SK-N-SH (cell line): ENCODE measurements at regions not wholly inside any gene's neighbourhood (a gene's known extent, or its start where the extent isn't known, plus 50 kb on each side); places are given as distances from the start of the nearest gene placed in this dataset.

ENCODE experiments used
- CTCF ChIA-PET: fragments of 300-600, 350-600 bp; formaldehyde crosslinking; extraction: SDS; loops from one replicate; lab custom pipeline; 2021; lab: Yijun Ruan, JAX
- POLR2A ChIA-PET: fragments of 350-600 bp; sonication (Branson Sonifier 250); formaldehyde crosslinking; extraction: SDS; loops from one replicate; lab custom pipeline; 2020; ENCODE audit warnings: antibody characterized with exemption, inconsistent platforms; lab: Yijun Ruan, JAX
- DNase-seq: peaks from one replicate; pipeline ENCODE4 v3.0.0; 2012
- H2AFZ ChIP-seq: fragments of 200-600 bp; sonication (generic); 2 replicates; pipeline ENCODE4 v1.8.1; 2016; ENCODE audit warnings: antibody characterized with exemption, mild to moderate bottlenecking, low read depth
- H3F3A ChIP-seq: fragments of 200-600 bp; sonication (generic); replicated peaks from 2 replicates; pipeline ENCODE3; 2016; ENCODE audit warnings: antibody characterized with exemption, mild to moderate bottlenecking; ENCODE audit not compliant: insufficient read depth
- H3K27ac ChIP-seq, 2 experiments: fragments of 200-500 bp in 1 of 2; fragments of 200-600 bp in 1 of 2; sonication (Bioruptor generic) in 1 of 2; sonication (generic), shearing (Covaris generic) in 1 of 2; 2 replicates each; pipeline versions ENCODE4 v1.5.1 to v1.6.1; 2014 to 2016; ENCODE audit warnings: low read depth in 2 of 2, inconsistent platforms in 1 of 2, low read length in 1 of 2, mild to moderate bottlenecking in 1 of 2, mixed read lengths in 1 of 2
- H3K27me3 ChIP-seq: fragments of 200-600 bp; sonication (generic), shearing (Covaris generic); 2 replicates; pipeline ENCODE4 v1.6.1; 2016; ENCODE audit warnings: mixed run types; ENCODE audit not compliant: insufficient read depth
- H3K36me3 ChIP-seq, 2 experiments: fragments of 200-500 bp in 1 of 2; fragments of 200-600 bp in 1 of 2; sonication (Bioruptor generic) in 1 of 2; sonication (generic) in 1 of 2; replicated peaks in 1 of 2; 2 replicates each; pipeline versions ENCODE3 to v1.5.1; 2014 to 2016; ENCODE audit warnings: low read length in 1 of 2, mild to moderate bottlenecking in 1 of 2; ENCODE audit not compliant: insufficient read depth in 2 of 2, control insufficient read depth in 1 of 2
- H3K4me1 ChIP-seq, 2 experiments: fragments of 200-500 bp in 1 of 2; fragments of 200-600 bp in 1 of 2; sonication (Bioruptor generic) in 1 of 2; sonication (generic), shearing (Covaris generic) in 1 of 2; 2 replicates each; pipeline versions ENCODE4 v1.5.1 to v1.6.1; 2014 to 2016; ENCODE audit warnings: low read depth in 1 of 2, low read length in 1 of 2, mixed run types in 1 of 2; ENCODE audit not compliant: insufficient read depth in 2 of 2, control insufficient read depth in 1 of 2
- H3K4me2 ChIP-seq: fragments of 200-600 bp; sonication (generic), shearing (Covaris generic); 2 replicates; pipeline ENCODE4 v1.6.1; 2017; ENCODE audit warnings: mixed run types
- H3K4me3 ChIP-seq, 2 experiments: fragments of 200-500 bp in 1 of 2; fragments of 200-600 bp in 1 of 2; sonication (Bioruptor generic) in 1 of 2; sonication (generic), shearing (Covaris generic) in 1 of 2; 2 replicates each; pipeline versions ENCODE4 v1.5.1 to v1.8.1; 2014 to 2016; ENCODE audit warnings: low read depth in 2 of 2, inconsistent platforms in 1 of 2, low read length in 1 of 2, mild to moderate bottlenecking in 1 of 2, mixed read lengths in 1 of 2, moderate library complexity in 1 of 2
- H3K79me2 ChIP-seq: fragments of 200-600 bp; sonication (generic); 2 replicates; pipeline ENCODE4 v1.8.1; 2017; ENCODE audit warnings: mild to moderate bottlenecking; ENCODE audit not compliant: insufficient read depth
- H3K9ac ChIP-seq: fragments of 200-600 bp; sonication (generic); 2 replicates; pipeline ENCODE4 v1.6.1; 2017; ENCODE audit warnings: mixed run types
- H3K9me2 ChIP-seq: fragments of 200-600 bp; sonication (generic); 2 replicates; pipeline ENCODE4 v1.6.1; 2017; ENCODE audit warnings: mixed run types
- H3K9me3 ChIP-seq: fragments of 200-600 bp; sonication (generic); 2 replicates; pipeline ENCODE4 v1.6.1; 2017; ENCODE audit warnings: mixed run types, mild to moderate bottlenecking, moderate library complexity
- H4K20me1 ChIP-seq: fragments of 200-600 bp; sonication (generic); 2 replicates; pipeline ENCODE4 v1.6.1; 2017; ENCODE audit warnings: mild to moderate bottlenecking, mixed run types; ENCODE audit not compliant: insufficient read depth
- EP300 ChIP-seq, 2 experiments: IDR thresholded peaks; 2 replicates each; pipeline versions ENCODE4 v1.4.0 to v1.6.1; 2012; ENCODE audit warnings: borderline replicate concordance in 1 of 2, low read depth in 1 of 2, low read length in 1 of 2
- FOXJ3 ChIP-seq: sonication (generic); formaldehyde crosslinking; IDR thresholded peaks from 2 replicates; pipeline ENCODE4 v1.5.1; 2020; ENCODE audit warnings: mild to moderate bottlenecking, missing genetic modification reagents
- JUND ChIP-seq: IDR thresholded peaks from 2 replicates; pipeline ENCODE4 v1.4.0; 2012
- MXI1 ChIP-seq: IDR thresholded peaks from 2 replicates; pipeline ENCODE4 v1.6.1; 2012; ENCODE audit warnings: mild to moderate bottlenecking, low read depth, low read length, improper control_type of control experiment
- RFX5 ChIP-seq: IDR thresholded peaks from 2 replicates; pipeline ENCODE4 v1.6.1; 2012; ENCODE audit warnings: mild to moderate bottlenecking, improper control_type of control experiment, low read length
- SMC3 ChIP-seq: IDR thresholded peaks from 2 replicates; pipeline ENCODE4 v1.6.1; 2012; ENCODE audit warnings: low read depth, low read length, improper control_type of control experiment
- TCF12 ChIP-seq: IDR thresholded peaks from 2 replicates; pipeline ENCODE4 v1.4.0; 2012
- TEAD4 ChIP-seq: IDR thresholded peaks from 2 replicates; pipeline ENCODE4 v1.4.0; 2012; ENCODE audit warnings: mild to moderate bottlenecking, borderline replicate concordance; ENCODE audit not compliant: insufficient read depth
- YY1 ChIP-seq: IDR thresholded peaks from 2 replicates; pipeline ENCODE4 v1.4.0; 2012; ENCODE audit warnings: low read depth, mild to moderate bottlenecking
- WGBS: methylation state at CpG from one replicate; pipeline ENCODE4 v1.1.6; 2017; ENCODE audit warnings: low lambda C conversion rate; 5-methylcytosine and 5-hydroxymethylcytosine counted together
- TF ChIP-seq, protein P1 (sequence below): IDR thresholded peaks from 2 replicates; pipeline ENCODE4; 2012
- TF ChIP-seq, protein P2 (sequence below): IDR thresholded peaks from 2 replicates; pipeline ENCODE4 v1.6.1; 2012; ENCODE audit warnings: mild to moderate bottlenecking, low read depth, low read length, moderate library complexity

DNA sequence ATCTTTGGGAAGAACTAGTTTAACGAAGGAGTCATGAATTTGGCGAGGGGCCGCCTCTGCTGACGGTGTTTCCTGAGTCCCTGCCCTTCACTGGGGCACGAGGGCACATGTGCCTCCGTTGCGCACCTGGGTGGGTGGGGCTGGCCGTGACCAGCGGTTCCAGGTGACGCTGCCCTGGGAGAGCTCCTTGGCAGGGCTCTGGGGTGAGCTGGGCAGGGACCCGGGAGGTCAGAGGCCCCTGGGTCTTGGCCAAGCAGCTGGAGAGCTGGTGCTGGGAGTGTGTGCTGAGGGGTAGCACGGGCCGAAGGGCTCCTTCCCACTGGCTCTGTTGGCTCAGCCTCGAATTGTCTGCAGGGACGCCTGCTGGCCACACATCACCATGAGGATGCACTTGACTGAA lies 104.6 kb downstream of the RTP5 start:
- H3K9ac ChIP-seq: no peak overlapping the region
- no peaks in the 10 kb centered on the region for H3K27me3 ChIP-seq
- H3K36me3 ChIP-seq: no peaks in the 10 kb centered on the region
- no peak for DNase-seq
- H3K9me3 ChIP-seq: no peaks in the 10 kb centered on the region
- H3K4me2 ChIP-seq: no peak overlapping the region
- no peaks in the 10 kb centered on the region for H3K9me2 ChIP-seq
- no peak for TF ChIP-seq FOXJ3 (CRISPR knock-in tag)
- no peak for TF ChIP-seq TCF12
- no peak for TF ChIP-seq EP300 (IDR thresholded peaks at IDR 0.05; ENCODE audit: borderline replicate concordance in 1 of 2, low read depth in 1 of 2, low read length in 1 of 2)
- TF ChIP-seq, protein P1, sequence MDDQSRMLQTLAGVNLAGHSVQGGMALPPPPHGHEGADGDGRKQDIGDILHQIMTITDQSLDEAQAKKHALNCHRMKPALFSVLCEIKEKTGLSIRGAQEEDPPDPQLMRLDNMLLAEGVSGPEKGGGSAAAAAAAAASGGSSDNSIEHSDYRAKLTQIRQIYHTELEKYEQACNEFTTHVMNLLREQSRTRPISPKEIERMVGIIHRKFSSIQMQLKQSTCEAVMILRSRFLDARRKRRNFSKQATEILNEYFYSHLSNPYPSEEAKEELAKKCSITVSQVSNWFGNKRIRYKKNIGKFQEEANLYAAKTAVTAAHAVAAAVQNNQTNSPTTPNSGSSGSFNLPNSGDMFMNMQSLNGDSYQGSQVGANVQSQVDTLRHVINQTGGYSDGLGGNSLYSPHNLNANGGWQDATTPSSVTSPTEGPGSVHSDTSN: no peak
- TF ChIP-seq JUND: no peak
- TF ChIP-seq MXI1: no peak
- 53% methylated on average over 6 of the region's 15 CpGs for WGBS
- H3K4me1 ChIP-seq: no peaks in the 10 kb centered on the region
- no peaks in the 10 kb centered on the region for H4K20me1 ChIP-seq
- no peak overlapping the region for H2AFZ ChIP-seq
- no peak overlapping the region for H3K4me3 ChIP-seq
- H3F3A ChIP-seq: no peaks in the 10 kb centered on the region
- no peak overlapping the region for H3K27ac ChIP-seq
- CTCF ChIA-PET: no interaction called here
- H3K79me2 ChIP-seq: no peaks in the 10 kb centered on the region
- POLR2A ChIA-PET: no interaction called here

DNA sequence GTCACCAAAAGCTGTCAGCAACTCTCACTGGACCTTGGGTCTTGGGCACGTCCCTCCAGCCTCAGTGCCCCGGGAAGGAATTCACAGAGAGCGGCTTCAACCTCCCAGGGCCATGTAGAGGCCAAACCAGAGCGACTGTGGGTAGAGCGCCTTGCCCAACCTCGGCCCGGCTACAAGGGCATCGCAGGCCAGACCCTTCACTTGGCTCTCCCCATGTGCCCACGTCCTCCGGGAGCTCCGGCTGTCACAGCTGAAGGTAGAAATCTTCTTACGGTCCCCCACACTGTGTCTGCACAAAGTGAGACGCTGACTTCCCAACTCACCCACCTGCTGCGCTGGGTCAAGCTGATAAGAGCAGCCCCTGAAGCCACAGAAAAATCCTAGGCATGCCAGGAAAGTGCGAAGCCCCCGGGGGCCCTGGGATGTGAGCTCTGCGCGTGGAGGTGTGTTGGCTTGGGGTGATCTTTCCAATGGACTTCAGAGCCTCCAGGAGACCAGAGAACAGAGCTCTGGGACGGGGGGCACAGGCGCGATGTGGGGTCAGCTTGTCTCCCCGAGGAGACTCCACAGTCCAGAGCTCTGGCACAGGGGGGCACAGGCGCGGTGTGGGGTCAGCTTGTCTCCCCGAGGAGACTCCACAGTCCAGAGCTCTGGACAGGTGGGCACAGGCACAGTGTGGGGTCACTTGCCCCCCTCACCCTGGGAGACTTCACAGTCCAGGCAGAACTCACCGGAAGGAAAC lies 105.5 kb downstream of the RTP5 start:
- no peaks in the 10 kb centered on the region for H3K9me3 ChIP-seq
- H3K4me3 ChIP-seq: no peak overlapping the region
- POLR2A ChIA-PET: no interaction called here
- H4K20me1 ChIP-seq: no peaks in the 10 kb centered on the region
- no peak overlapping the region for H3K27ac ChIP-seq
- DNase-seq: no peak
- no peaks in the 10 kb centered on the region for H3K9me2 ChIP-seq
- H3K79me2 ChIP-seq: no peaks in the 10 kb centered on the region
- no peak overlapping the region for H2AFZ ChIP-seq
- no peak overlapping the region for H3K9ac ChIP-seq
- no peak for TF ChIP-seq RFX5
- no peak for TF ChIP-seq YY1
- no peaks in the 10 kb centered on the region for H3K4me1 ChIP-seq
- CTCF ChIA-PET: interaction anchor here (1.5 kb wide), 1 partner anchor 24 kb away, joined by 5 read pairs; no protein-coding TSS in a partner anchor
- H3K36me3 ChIP-seq: no peaks in the 10 kb centered on the region
- H3K4me2 ChIP-seq: no peak overlapping the region
- H3K27me3 ChIP-seq: no peaks in the 10 kb centered on the region
- 84% methylated on average over 19 of the region's 26 CpGs for WGBS
- no peaks in the 10 kb centered on the region for H3F3A ChIP-seq

DNA sequence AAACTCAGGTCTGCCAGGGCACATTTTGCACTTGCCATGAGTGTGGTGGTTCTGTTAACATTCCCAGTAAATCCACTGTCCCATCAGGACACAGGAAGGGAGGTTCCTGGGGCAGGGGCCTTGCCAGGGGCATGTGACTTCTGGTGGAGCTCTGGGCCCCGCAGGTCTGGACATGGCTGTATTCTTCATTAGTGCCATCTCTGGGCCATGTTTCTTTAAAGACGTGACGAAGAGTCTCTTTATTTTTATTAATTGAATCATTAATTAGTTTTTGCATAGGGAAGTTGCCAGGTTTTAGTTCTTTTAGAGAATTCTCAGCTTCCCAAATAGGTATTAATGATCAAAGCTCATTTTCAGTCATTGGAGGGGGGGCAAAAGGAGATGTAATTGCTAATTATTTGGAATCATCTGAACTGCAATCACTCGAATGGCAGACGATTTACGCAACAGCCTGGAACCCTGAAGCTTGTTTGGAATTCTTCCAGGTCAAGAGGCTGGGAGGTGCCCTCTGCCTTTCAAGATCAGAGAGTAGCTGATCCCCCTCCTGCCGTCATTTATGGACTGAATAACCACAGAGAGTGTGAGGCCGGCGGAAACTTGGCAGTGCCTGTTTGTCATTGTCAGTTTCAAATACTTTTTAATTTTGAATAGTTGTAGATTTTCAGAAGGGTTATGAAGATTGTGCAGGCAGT lies 106.2 kb downstream of the RTP5 start:
- no peak overlapping the region for H3K9ac ChIP-seq
- ChIA-PET POLR2A (no interaction called here), CTCF (interaction anchor here (1.2 to 1.5 kb wide), 2 partner anchors 21 to 25 kb away, joined by 3 to 5 read pairs; no protein-coding TSS in a partner anchor)
- H2AFZ ChIP-seq: no peak overlapping the region
- TF ChIP-seq, protein P2, sequence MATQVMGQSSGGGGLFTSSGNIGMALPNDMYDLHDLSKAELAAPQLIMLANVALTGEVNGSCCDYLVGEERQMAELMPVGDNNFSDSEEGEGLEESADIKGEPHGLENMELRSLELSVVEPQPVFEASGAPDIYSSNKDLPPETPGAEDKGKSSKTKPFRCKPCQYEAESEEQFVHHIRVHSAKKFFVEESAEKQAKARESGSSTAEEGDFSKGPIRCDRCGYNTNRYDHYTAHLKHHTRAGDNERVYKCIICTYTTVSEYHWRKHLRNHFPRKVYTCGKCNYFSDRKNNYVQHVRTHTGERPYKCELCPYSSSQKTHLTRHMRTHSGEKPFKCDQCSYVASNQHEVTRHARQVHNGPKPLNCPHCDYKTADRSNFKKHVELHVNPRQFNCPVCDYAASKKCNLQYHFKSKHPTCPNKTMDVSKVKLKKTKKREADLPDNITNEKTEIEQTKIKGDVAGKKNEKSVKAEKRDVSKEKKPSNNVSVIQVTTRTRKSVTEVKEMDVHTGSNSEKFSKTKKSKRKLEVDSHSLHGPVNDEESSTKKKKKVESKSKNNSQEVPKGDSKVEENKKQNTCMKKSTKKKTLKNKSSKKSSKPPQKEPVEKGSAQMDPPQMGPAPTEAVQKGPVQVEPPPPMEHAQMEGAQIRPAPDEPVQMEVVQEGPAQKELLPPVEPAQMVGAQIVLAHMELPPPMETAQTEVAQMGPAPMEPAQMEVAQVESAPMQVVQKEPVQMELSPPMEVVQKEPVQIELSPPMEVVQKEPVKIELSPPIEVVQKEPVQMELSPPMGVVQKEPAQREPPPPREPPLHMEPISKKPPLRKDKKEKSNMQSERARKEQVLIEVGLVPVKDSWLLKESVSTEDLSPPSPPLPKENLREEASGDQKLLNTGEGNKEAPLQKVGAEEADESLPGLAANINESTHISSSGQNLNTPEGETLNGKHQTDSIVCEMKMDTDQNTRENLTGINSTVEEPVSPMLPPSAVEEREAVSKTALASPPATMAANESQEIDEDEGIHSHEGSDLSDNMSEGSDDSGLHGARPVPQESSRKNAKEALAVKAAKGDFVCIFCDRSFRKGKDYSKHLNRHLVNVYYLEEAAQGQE: no peak
- no peak for TF ChIP-seq SMC3
- no peak for TF ChIP-seq YY1
- TF ChIP-seq TEAD4: no peak
- no peaks in the 10 kb centered on the region for H3K4me1 ChIP-seq
- no peaks in the 10 kb centered on the region for H3K27me3 ChIP-seq
- H3K27ac ChIP-seq: no peak overlapping the region
- no peak overlapping the region for H3K4me3 ChIP-seq
- no peaks in the 10 kb centered on the region for H3F3A ChIP-seq
- H4K20me1 ChIP-seq: no peaks in the 10 kb centered on the region
- H3K36me3 ChIP-seq: no peaks in the 10 kb centered on the region
- H3K9me3 ChIP-seq: no peaks in the 10 kb centered on the region
- DNase-seq: no peak
- WGBS: 81% methylated on average over 9 of the region's 9 CpGs
- H3K79me2 ChIP-seq: no peaks in the 10 kb centered on the region
- no peak overlapping the region for H3K4me2 ChIP-seq
- no peaks in the 10 kb centered on the region for H3K9me2 ChIP-seq
